Posterior vena cava (tissue), 2 donors: ENCODE measurements at regions not wholly inside any gene's neighbourhood (a gene's known extent, or its start where the extent isn't known, plus 50 kb on each side); places are given as distances from the start of the nearest gene placed in this dataset.

Experiments
- DNase-seq: peaks from one replicate; pipeline ENCODE4 v3.0.0-alpha.2; 2020; ENCODE audit warnings: low spot score
- intact Hi-C, 2 donors: fragments of 100-400 bp; cut with DNase I; formaldehyde crosslinking; loops; one replicate each; pipeline versions ENCODE4 v1.14.1 to v1.14.2; 2022 to 2023
- donor health status: DM: yes; HTN: yes; CAD: no.
- donor health status: DM: yes; HTN: yes; CAD: no.

DNA sequence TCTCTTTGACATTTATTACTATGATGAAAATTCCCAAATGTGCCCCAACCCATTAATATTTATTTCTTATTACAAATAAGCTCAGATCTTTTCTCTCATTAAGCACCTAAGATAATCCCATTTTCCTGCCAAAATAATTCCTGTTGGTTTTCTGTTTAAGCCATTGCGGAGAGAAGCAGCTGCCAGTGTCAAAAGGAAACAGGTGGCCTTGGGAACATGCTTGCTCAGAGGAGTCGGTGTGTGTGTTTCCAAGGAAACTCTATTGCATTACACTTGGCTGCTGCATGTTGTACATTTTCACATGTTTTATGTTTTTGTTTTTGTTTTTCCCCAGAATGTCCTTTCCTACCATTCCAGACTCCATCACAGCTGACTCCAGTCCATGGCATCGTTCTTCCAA lies 56.4 kb downstream of the CD24 start:
- intact Hi-C loops, result no loop called here
- no peak for DNase-seq

- DNase-seq, result no peak
- intact Hi-C loops, result no loop called here
Measured at GRCh38 chr6:106916891-106917290, 57.6 kb downstream of the CD24 start.

DNA sequence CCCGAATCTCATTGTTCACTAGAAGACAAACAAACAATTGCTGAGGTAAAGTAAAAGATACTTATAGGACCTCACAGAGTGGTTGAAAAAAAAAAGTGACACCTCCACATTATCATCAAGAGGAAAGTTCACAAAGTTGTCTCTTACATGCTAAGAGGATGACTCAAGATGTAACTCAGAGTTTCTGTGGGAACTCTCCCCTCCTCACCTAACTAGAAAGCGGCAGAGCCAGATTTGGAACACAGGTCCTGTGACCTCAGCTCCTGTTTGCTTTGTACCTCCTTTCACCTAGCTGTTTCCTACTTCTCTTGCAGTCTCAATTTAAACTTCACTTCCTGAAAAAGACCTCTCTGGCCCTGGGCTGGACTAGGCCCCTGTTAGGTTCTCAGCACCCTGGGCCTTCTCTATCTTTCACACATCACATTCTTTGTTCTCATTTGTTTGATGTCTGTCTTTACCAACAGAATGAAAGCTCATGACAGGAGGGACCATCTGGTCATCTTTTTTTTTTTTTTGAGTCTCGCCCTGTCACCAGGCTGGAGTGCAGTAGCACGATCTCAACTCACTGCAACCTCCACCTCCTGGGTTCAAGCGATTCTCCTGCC lies 60.8 kb downstream of the CD24 start:
- intact Hi-C loops, result no loop called here
- no peak for DNase-seq

GRCh38 chr6:106913111-106913510 lies 61.4 kb downstream of the CD24 start:
- DNase-seq, result no peak
- intact Hi-C loops, result no loop called here

GRCh38 chr6:106912091-106912490 lies 62.4 kb downstream of the CD24 start:
- intact Hi-C loops, result no loop called here
- no peak for DNase-seq

DNA sequence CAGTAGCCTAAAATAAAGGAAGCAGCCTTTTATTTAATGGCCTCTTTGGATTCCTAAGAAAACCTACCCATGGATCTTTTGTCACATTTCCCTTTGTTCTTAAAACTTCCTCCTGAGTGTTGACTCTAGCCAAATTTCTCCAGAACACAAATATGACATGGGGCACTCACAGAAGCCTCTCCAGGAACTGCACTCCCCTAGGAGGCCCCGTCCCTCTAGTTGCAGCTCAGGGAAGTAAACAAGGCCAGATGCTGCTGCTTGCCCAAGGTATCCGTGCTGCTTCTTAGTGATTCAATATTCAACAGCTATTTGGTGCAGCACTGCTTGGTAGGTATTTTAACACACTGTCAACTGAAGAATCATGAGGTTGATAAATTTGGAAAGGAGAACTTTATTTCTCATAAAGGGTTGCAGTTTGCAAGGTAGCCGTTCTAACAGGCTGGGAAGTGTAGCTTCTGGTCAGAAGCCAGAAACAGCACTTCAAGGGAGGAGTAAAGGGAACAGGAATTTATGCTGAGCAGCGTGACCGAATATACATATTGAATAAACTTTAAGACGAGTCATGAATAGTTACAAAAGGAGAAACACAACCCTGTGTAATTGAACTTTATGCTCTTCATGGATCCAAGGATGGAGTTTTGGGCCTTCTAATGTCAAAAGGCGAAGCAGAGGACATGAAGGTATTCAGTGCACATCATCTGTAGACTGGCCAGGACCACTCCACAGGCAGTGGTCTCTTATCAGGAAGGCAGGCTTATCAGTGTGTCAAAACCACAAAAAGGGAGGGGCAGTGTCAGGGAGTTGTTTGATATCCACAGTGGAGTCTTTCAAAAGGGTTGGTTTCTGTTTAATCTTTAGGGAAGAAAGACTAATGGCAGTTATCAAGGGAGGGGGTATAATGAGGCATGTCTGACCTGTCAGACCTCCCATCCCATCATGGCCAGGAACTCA lies 63.3 kb downstream of the CD24 start:
- DNase-seq, result no peak
- intact Hi-C loops, result no loop called here

GRCh38 chr6:106908386-106908840 lies 66.1 kb downstream of the CD24 start:
- no peak for DNase-seq

DNA sequence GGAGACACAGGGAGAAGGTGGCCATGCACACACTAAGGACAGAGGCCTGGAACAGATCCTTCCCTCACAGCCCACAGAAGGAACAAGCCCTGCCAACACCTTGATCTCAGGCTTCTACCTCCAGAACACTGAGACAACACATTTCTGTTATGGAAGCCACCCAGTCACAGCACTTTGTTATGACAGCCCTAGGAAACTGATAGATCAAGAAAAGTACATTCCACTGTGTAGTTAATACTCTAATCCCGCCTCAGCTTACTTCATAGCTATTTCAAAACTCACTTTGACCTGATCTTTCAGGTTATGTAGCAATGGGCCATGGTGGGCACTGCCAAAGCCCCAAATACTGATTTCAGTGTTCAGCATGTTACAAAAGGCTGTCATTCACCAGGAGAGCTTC lies 66.8 kb downstream of the CD24 start:
- no peak for DNase-seq
- intact Hi-C loops, result no loop called here

More at GRCh38 chr6:106908386-106908840, 66.1 kb downstream of the CD24 start:
- intact Hi-C loops, result no loop called here

DNA sequence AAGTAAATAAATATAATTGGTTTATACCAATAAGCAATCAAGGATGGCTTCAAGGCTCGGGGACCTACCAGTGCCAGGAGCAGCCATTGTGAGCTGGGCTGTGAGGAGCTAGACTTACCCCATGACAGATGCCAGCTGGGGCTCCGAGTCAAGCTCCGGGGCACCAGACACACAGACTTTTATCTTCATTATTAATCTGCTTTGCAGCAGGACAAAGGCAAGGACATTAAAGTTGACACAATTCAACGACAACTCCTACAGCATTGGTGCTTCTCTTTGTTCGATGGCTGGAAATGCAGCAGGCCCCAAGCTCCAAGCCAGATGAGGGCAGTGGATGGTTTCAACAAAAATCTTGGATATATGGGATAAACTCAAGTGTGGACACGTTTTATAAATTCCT lies 68.3 kb downstream of the CD24 start:
- no peak for DNase-seq
- intact Hi-C loops, result no loop called here

DNA sequence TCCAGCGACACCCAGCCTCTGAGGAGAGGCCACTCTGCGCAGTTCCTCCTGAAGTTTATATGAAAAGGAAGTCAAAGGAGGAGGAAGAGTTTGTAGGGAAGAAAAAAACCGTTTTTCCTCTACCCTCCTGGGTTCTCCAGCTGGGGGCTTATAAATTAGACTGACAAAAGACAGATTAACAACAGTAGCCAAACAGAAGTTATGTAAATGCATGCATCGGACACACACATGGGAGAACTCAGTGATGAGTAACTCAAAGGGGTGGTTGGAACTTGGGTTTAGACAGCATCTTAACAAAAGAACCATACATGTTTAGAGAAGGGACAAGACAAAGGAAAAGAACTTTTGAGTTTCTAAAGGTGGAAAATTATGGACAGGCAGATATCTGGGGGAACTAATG lies 71.2 kb downstream of the CD24 start:
- no peak for DNase-seq
- intact Hi-C loops, result no loop called here

DNA sequence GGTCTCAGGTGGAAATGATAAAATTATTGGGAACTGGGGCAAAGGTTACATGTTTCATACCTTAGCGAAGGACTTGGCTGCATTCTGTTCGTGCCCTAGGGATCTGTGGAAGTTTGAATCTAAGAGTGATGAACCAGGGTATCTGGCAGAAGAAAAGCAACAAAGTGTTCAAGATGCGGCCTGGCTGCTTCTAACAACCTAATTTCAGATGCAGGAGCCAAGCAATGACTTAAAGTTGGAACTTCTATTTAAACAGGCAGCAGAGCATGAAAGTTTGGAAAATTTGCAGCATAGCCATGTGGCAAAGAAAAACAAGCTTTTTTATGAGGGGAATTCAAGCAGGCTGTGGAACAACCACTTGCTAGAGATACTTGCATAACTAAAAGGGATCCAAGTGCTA lies 73.5 kb downstream of the CD24 start:
- DNase-seq, result no peak
- intact Hi-C loops, result no loop called here

GRCh38 chr6:106899697-106900096 lies 74.8 kb downstream of the CD24 start:
- intact Hi-C loops, result no loop called here
- no peak for DNase-seq

GRCh38 chr6:106897580-106897979 lies 76.9 kb downstream of the CD24 start:
- intact Hi-C loops, result no loop called here
- no peak for DNase-seq

- intact Hi-C loops, result no loop called here
- DNase-seq, result no peak
Measured at GRCh38 chr6:106895703-106896040, 78.9 kb downstream of the CD24 start.

- no peak for DNase-seq
- intact Hi-C loops, result no loop called here
Measured at GRCh38 chr6:106894978-106895702, 79.4 kb downstream of the CD24 start.

DNA sequence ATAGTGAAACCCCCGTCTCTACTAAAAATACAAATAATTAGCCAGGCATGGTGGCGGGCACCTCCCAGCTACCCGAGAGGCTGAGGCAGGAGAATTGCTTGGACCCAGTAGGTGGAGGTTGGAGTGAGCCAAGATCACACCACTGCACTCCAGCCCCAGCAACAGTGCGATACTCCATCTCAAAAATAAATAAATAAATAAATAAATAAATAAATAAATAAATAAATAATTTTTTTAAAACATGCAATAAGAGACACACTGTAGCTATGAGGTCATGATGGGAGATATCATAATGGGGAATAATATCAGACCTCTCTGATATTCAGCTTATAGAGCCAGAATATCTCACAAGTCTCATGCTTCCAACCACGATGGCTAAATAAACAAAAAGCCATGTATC lies 82.3 kb downstream of the CD24 start:
- intact Hi-C loops, result no loop called here

GRCh38 chr6:106890447-106890846 lies 84.1 kb downstream of the CD24 start:
- no peak for DNase-seq
- intact Hi-C loops, result no loop called here

More for the DNA sequence above, 82.3 kb downstream of the CD24 start:
- DNase-seq, result no peak

- no peak for DNase-seq
- intact Hi-C loops, result no loop called here
Measured at GRCh38 chr6:106889692-106890091, 84.8 kb downstream of the CD24 start.

GRCh38 chr6:106886922-106887797 lies 87.4 kb downstream of the CD24 start:
- intact Hi-C loops, result no loop called here
- no peak for DNase-seq
